K562 (cell line): ENCODE measurements at regions not wholly inside any gene's neighbourhood (a gene's known extent, or its start where the extent isn't known, plus 50 kb on each side); places are given as distances from the start of the nearest gene placed in this dataset.

Experiments used
- ATAC-seq: fragments of 200-7000 bp; cut with Tn5 transposase; 3 replicates; pipeline ENCODE4 v1.9.1; 2020; ENCODE audit warnings: moderate library complexity
- BruUV-seq: library from RNA; stranded (reverse); fragments of 400-500 nt; replicated peaks from 2 replicates; lab custom pipeline; 2021; lab: Mats Ljungman, UMichigan
- CTCF ChIA-PET: fragments of 300-600 bp; formaldehyde crosslinking; extraction: SDS; loops from one replicate; lab custom pipeline; 2021; ENCODE audit warnings: low intra/inter-chr PET ratio; lab: Yijun Ruan, JAX
- POLR2A ChIA-PET: fragments of 300-600, 350-650 bp; sonication (Branson Sonifier 250); formaldehyde crosslinking; extraction: SDS; loops from one replicate; lab custom pipeline; 2021; ENCODE audit warnings: antibody characterized with exemption, inconsistent platforms; lab: Yijun Ruan, JAX
- DNase-seq, 4 experiments: peaks; one replicate each; pipeline versions ENCODE4 v3.0.0 to v3.0.0-alpha.2; 2011 to 2018; ENCODE audit warnings: low spot score in 3 of 4, mixed read lengths in 3 of 4; ENCODE audit errors: extremely low read depth in 1 of 4
- FAIRE-seq: peaks from 2 replicates; lab custom pipeline; 2011; peaks lifted over from hg19 to GRCh38; lab: Jason Lieb, UNC
- H2AFZ ChIP-seq: 2 replicates; pipeline ENCODE4 v1.6.0; 2011; ENCODE audit warnings: low read depth, low read length, control low read depth, inconsistent platforms
- H3K27ac ChIP-seq: fragments of 200-600 bp; 3 replicates; pipeline ENCODE4 v1.8.0; 2011; ENCODE audit warnings: low read depth, mild to moderate bottlenecking, control low read depth, inconsistent platforms, low read length, moderate library complexity, mixed read lengths; ENCODE audit errors: extremely low read depth
- H3K27me3 ChIP-seq, 2 experiments: fragments of 300-600 bp in 1 of 2; 2 replicates in 1 of 2; 3 replicates in 1 of 2; pipeline versions ENCODE4 v1.6.0 to v1.8.0; 2011; ENCODE audit warnings: inconsistent platforms in 2 of 2, low read length in 2 of 2, mild to moderate bottlenecking in 1 of 2, mixed read lengths in 1 of 2, moderate library complexity in 1 of 2; ENCODE audit not compliant: control insufficient read depth in 2 of 2, insufficient read depth in 2 of 2
- H3K36me3 ChIP-seq: fragments of 300-600 bp; 3 replicates; pipeline ENCODE4 v1.8.0; 2011; ENCODE audit warnings: mild to moderate bottlenecking, low read length, inconsistent platforms; ENCODE audit not compliant: control insufficient read depth, insufficient read depth
- H3K4me1 ChIP-seq, 2 experiments: fragments of 200-600 bp in 1 of 2; replicated peaks in 1 of 2; 2 replicates in 1 of 2; 3 replicates in 1 of 2; pipeline versions ENCODE4 v1.5.1 to v1.8.0; 2011; ENCODE audit warnings: inconsistent platforms in 2 of 2, low read length in 2 of 2, mild to moderate bottlenecking in 1 of 2, mixed read lengths in 1 of 2, moderate library complexity in 1 of 2; ENCODE audit not compliant: control insufficient read depth in 2 of 2, insufficient read depth in 2 of 2
- H3K4me2 ChIP-seq: 2 replicates; pipeline ENCODE4 v1.6.1; 2011; ENCODE audit warnings: low read length, control low read depth, inconsistent platforms, mixed read lengths; ENCODE audit not compliant: insufficient read depth
- H3K4me3 ChIP-seq: fragments of 200-600 bp; sonication (generic), shearing (Covaris generic); 2 replicates; pipeline ENCODE4 v1.5.1; 2016; ENCODE audit warnings: control low read depth, inconsistent platforms
- H3K79me2 ChIP-seq: fragments of 200-600 bp; 3 replicates; pipeline ENCODE4 v1.8.0; 2011; ENCODE audit warnings: low read length, inconsistent platforms; ENCODE audit not compliant: control insufficient read depth, insufficient read depth
- H3K9ac ChIP-seq, 2 experiments: 2 replicates each; pipeline versions ENCODE4 v1.6.0 to v1.6.1; 2011; ENCODE audit warnings: low read depth in 2 of 2, low read length in 2 of 2, control low read depth in 1 of 2, inconsistent platforms in 1 of 2, mild to moderate bottlenecking in 1 of 2, mixed read lengths in 1 of 2; ENCODE audit not compliant: insufficient read depth in 1 of 2
- H3K9me1 ChIP-seq: one replicate; pipeline ENCODE4 v1.6.0; 2011; ENCODE audit warnings: inconsistent platforms, mild to moderate bottlenecking, low read length, moderate library complexity; ENCODE audit not compliant: control insufficient read depth, insufficient read depth
- H3K9me3 ChIP-seq: replicated peaks from 2 replicates; pipeline ENCODE4 v1.5.1; 2011; ENCODE audit warnings: low read depth, low read length, inconsistent platforms; ENCODE audit not compliant: control insufficient read depth, insufficient read depth
- H4K20me1 ChIP-seq: replicated peaks from 2 replicates; pipeline ENCODE4 v1.6.1; 2011; ENCODE audit warnings: low read length, inconsistent platforms, mixed read lengths; ENCODE audit not compliant: control insufficient read depth, insufficient read depth
- DMBX1 ChIP-seq: fragments of 250-450 bp; sonication (Bioruptor Pico); IDR thresholded peaks from 2 replicates; pipeline ENCODE4 v1.8.0; 2022; ENCODE audit warnings: inconsistent platforms, mild to moderate bottlenecking, moderate library complexity, borderline replicate concordance
- MAFF ChIP-seq: IDR thresholded peaks from 2 replicates; pipeline ENCODE4 v1.6.1; 2012; ENCODE audit warnings: low read length, improper control_type of control experiment
- MAFG ChIP-seq: fragments of 450-650 bp; conservative IDR thresholded peaks from 2 replicates; pipeline ENCODE4 v1.6.1; 2016; ENCODE audit warnings: missing genetic modification characterization, missing compliant biosample characterization
- MAFK ChIP-seq: IDR thresholded peaks from 2 replicates; pipeline ENCODE4 v1.6.1; 2011; ENCODE audit warnings: low read length, improper control_type of control experiment
- MYNN ChIP-seq, 2 experiments: sonication (generic); formaldehyde crosslinking in 1 of 2; IDR thresholded peaks; 2 replicates each; pipeline versions ENCODE4 v1.5.0 to v1.6.1; 2016 to 2020; ENCODE audit warnings: antibody characterized with exemption in 1 of 2, missing genetic modification reagents in 1 of 2
- PTBP1 ChIP-seq: fragments of 200-400 bp; formaldehyde crosslinking; IDR thresholded peaks from 2 replicates; pipeline ENCODE4 v1.6.1; 2017; ENCODE audit warnings: low read depth, low read length
- ZNF316 ChIP-seq: fragments of 450-650 bp; IDR thresholded peaks from 2 replicates; pipeline ENCODE4 v1.6.1; 2016
- WGBS: fragments of 100-300 bp; shearing (Covaris generic); methylation state at CpG from one replicate; pipeline ENCODE4 v1.1.6; 2016; ENCODE audit warnings: low coverage, mixed read lengths; ENCODE audit not compliant: insufficient coverage; ENCODE audit errors: missing lambda C conversion rate; 5-methylcytosine and 5-hydroxymethylcytosine counted together
- in situ Hi-C: fragments of 300-500 bp; cut with MboI; formaldehyde crosslinking; loops from 4 replicates; pipeline ENCODE4 v1.15.0; 2018; ENCODE audit warnings: inconsistent platforms, mixed read lengths
- intact Hi-C: fragments of 100-400 bp; cut with micrococcal nuclease; formaldehyde crosslinking; loops from 2 replicates; pipeline ENCODE4 v1.14.2; 2022
- TF ChIP-seq, protein P1 (sequence below): fragments of 450-650 bp; IDR thresholded peaks from 2 replicates; pipeline ENCODE4 v1.6.1; 2016; ENCODE audit warnings: mild to moderate bottlenecking

DNA sequence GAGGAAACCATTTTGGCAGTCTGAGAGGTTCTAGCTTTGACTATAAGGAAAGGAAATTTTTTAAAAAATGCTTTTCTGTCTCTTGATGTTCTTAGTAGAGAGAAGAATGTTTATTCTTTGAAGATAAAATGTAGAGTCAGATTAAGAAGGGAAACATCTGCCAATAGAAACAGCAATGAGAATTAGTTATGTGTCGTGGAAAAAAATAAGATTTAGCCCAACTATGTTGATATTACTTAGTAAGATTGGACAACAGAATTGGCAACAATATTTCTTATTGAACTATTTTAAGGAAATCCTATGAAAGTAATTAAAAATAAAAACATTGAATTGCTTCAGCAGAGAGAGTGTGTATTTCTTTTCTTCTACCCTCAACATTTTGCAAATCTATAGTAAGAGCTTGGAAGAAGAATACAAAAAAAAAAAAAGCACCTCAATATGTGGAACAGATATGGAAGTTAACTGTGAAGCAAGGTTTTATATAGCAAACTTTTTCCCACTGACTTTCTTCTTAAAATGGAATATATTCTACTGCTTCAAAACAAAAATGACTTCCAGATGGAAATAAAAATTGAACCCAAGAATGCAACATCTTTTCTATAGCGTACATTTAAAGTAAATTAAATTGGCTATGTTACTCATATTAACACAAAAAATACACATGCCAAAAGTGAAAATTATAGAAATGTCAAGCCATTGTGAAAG lies 177.9 kb downstream of the FAM124B start (continued):
- TF ChIP-seq DMBX1 (CRISPR knock-in tag) (no peak), PTBP1 (no peak)
- TF ChIP-seq, protein P1, sequence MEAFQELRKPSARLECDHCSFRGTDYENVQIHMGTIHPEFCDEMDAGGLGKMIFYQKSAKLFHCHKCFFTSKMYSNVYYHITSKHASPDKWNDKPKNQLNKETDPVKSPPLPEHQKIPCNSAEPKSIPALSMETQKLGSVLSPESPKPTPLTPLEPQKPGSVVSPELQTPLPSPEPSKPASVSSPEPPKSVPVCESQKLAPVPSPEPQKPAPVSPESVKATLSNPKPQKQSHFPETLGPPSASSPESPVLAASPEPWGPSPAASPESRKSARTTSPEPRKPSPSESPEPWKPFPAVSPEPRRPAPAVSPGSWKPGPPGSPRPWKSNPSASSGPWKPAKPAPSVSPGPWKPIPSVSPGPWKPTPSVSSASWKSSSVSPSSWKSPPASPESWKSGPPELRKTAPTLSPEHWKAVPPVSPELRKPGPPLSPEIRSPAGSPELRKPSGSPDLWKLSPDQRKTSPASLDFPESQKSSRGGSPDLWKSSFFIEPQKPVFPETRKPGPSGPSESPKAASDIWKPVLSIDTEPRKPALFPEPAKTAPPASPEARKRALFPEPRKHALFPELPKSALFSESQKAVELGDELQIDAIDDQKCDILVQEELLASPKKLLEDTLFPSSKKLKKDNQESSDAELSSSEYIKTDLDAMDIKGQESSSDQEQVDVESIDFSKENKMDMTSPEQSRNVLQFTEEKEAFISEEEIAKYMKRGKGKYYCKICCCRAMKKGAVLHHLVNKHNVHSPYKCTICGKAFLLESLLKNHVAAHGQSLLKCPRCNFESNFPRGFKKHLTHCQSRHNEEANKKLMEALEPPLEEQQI: no peak

DNA sequence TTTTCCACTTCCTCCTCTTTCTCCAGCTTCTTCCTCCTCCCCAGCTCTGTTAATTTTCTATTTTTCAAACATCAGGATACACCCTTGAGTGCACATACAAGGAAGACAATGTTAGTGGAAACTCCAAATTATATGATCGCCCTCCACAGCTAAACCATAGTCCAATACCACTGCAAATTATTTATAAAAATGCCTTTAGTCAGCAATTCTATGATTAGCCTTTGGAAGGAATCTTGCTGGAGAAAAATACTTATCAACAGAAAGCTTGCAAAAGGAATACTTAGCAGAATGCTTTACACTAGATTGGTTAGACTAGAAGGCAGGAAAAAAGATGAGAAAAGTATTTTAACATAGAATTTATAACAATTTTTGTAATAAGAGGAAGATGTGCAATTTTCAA lies 178.9 kb downstream of the FAM124B start:
- H3K9me3 ChIP-seq: no peaks in the 10 kb centered on the region
- TF ChIP-seq MAFK (peak; percentile 53; the same call in 1 of the 2 replicates), ZNF316 (peak; percentile 52), MAFF (peak; percentile 46), MAFG (tag) (0 out of 2 replicates have a peak, but pooled peaks have one; percentile 24), MYNN (IDR thresholded peaks at IDR 0.05) (no peak), MYNN (CRISPR knock-in tag; IDR thresholded peaks at IDR 0.05) (no peak)
- H3K9ac ChIP-seq: no peak overlapping the region
- no peaks in the 10 kb centered on the region for H3K27me3 ChIP-seq
- no peak overlapping the region for H2AFZ ChIP-seq
- in situ Hi-C loops (no loop called here), intact Hi-C loops (no loop called here)
- ChIA-PET POLR2A (no interaction called here), CTCF (no interaction called here)
- no CpG with 5 or more reads among the region's 1 CpG for WGBS
- H3K27ac ChIP-seq: no peak overlapping the region
- BruUV-seq: no TSS peak
- H3K4me1 ChIP-seq: no peaks in the 10 kb centered on the region
- no peak for FAIRE-seq
- no peak for ATAC-seq
- no peaks in the 10 kb centered on the region for H3K36me3 ChIP-seq
- no peak overlapping the region for H3K4me2 ChIP-seq
- no peak for DNase-seq
- H3K4me3 ChIP-seq: no peak overlapping the region
- no peaks in the 10 kb centered on the region for H3K9me1 ChIP-seq
- no peaks in the 10 kb centered on the region for H4K20me1 ChIP-seq
- no peaks in the 10 kb centered on the region for H3K79me2 ChIP-seq
